DMS53 treated with DMSO at 0.1 percent for 48 hours (cell line): ENCODE measurements at regions not wholly inside any gene's neighbourhood (a gene's known extent, or its start where the extent isn't known, plus 50 kb on each side); places are given as distances from the start of the nearest gene placed in this dataset.
"Not testable (repeated sequence)": the region's sequence is repeated elsewhere in the genome, so short reads cannot be mapped to it uniquely, and the experiment has no call there.

Experiments
- DNase-seq: peaks from one replicate; lab custom pipeline; 2025; ENCODE audit not compliant: unreplicated experiment; lab: John Stamatoyannopoulos, UW

DNA sequence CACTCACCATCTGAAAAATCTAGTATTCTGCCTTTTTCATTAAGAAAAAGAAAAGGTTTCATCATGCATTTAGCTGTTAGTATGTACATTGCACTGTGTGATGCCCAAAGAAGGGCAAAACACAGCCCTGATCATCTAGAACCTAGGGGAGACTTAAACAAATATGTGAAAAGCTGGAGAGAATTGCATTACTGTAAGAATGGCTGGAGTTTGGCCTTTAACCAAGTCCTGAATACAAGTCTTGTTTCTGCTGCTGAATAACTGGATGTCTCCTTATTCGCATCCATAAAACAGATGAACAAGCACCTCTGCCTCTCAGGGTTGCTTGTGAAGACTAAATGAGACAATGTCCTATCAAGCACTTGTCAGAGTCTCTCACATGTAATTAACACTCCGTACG is 233.4 kb upstream of the LRTM1 start:
- no peak for DNase-seq

- no peak for DNase-seq
These were observed 232.6 kb upstream of the LRTM1 start for GRCh38 chr3:55160241-55160983.

DNA sequence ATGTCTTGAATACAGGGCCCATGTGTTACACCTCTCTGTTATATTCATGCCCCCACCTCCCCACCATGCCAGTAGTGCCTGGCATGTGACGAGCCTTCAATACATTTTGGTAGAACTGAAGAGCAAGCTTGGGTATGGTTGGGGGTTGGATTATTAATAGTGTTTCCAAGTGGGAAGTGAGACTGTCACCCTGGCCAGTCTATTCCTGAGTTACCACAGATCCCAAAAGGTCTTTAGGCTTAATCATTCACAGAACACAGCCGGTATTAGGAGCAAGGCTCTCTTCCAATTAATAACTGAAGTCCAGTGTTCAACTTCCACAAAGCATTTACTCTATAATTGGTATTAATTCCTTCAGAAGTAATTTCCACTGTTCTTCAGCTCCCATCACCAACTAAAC is 231.9 kb upstream of the LRTM1 start:
- DNase-seq, result no peak

DNA sequence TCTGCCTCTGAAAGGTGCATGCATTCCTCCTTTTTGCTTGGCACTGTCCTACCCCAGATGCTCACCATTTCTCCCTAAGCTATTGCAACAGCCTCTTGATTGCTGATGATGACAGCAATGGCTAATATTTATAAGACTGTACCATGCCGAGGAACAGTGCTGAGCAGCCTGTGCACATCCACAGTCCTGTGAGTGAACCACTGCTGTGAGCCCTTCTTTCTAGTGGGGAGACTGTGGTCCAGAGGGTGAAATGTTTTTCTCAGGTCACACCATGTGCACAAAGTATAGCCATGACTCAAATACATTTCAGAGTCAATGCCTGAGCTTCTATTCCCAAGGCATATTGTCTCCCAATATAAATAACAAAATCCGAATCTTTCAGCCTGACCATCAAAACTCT is 231.2 kb upstream of the LRTM1 start:
- DNase-seq, result no peak

- no peak for DNase-seq
These were observed 230.5 kb upstream of the LRTM1 start for GRCh38 chr3:55158345-55158744.

GRCh38 chr3:55157731-55158130 is 229.9 kb upstream of the LRTM1 start:
- no peak for DNase-seq

GRCh38 chr3:55156851-55157650 is 229.2 kb upstream of the LRTM1 start:
- no peak for DNase-seq

GRCh38 chr3:55147856-55148720 is 220.2 kb upstream of the LRTM1 start:
- DNase-seq, result no peak

- DNase-seq, result no peak
These were observed 219.5 kb upstream of the LRTM1 start for GRCh38 chr3:55147406-55147805.

GRCh38 chr3:55146216-55146615 is 218.4 kb upstream of the LRTM1 start:
- no peak for DNase-seq

DNA sequence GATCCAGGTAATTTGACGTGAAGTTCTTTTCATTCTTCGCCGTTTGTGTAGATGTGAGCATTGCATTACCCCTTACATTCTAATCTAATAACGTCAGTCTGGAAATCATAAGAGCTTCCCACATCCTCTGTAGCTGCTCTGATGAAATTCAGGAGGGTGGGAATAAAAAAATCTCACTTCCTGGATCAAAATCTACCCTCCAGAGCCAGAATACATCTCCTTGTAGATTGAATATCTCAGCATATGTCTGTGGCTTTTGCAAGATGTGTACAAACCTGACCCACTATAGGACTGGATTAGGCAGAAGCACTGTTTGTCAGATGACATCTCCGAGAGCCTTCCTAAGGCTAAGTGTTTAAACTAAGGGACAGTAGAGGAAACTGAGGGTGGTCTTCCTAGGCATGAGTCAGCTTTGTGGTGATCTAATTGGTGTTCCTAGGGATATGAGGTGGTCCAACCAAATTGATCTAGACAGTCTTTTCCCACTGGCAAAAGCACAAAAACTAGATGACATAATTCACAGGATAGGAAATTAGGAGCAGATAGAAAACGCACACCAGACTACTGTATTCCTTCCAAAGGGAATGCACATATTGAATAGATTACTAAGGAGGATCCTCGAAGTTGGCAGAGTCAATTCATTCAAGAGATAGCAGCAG is 216.3 kb upstream of the LRTM1 start:
- no peak for DNase-seq

DNA sequence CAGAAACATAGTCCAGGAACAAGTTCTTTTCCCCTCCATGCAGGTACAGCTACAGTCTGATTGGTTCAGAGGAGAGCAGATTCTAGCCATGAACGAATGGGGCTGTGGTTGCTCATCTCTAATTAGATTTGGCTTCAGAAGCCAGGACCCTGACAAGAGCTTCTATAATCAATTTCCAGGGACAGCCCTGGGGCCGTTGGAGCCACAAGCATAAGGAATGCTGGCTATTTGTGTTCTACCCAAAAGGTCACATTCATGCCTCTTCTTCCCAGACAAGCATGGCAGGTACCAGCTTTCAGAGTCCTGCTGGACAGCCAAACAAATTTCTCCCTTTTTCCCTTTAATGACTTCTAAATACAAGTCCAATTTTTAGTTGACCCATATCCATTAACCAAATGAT is 215.5 kb upstream of the LRTM1 start:
- no peak for DNase-seq

- not testable (repeated sequence) for DNase-seq
These were observed 208.4 kb upstream of the LRTM1 start for GRCh38 chr3:55136291-55136690.

GRCh38 chr3:55128225-55128823 is 200.5 kb upstream of the LRTM1 start:
- no peak for DNase-seq

GRCh38 chr3:55127565-55127964 is 199.7 kb upstream of the LRTM1 start:
- no peak for DNase-seq

DNA sequence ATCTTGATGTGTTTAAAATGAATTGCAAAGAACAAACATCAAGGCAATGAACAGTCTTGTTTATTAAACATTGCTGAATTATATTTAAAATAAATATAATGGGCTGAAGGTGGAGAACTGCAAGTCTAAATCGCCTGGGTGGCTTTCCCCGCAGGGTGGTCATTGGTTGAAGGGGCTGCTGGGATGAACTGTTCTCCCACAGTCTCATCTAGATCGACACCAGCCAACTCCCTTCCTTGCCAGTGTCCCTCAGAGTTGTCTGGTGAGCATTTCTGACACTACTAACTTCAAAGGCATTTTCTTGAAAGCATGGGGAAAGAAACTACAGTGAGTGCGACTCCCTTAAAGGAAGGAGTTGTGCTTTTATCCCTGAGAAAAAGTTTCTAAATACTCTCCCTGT is 196.5 kb upstream of the LRTM1 start:
- DNase-seq, result no peak
